IMR-90 (cell line): ENCODE measurements at regions not wholly inside any gene's neighbourhood (a gene's known extent, or its start where the extent isn't known, plus 50 kb on each side); places are given as distances from the start of the nearest gene placed in this dataset.

Experiments used
- ATAC-seq: fragments of 200-7000 bp; cut with Tn5 transposase; 2 replicates; pipeline ENCODE4 v1.9.1; 2020; ENCODE audit warnings: low read depth, mild to moderate bottlenecking, moderate library complexity
- BruUV-seq: library from RNA; stranded (reverse); fragments of 400-500 nt; replicated peaks from 2 replicates; lab custom pipeline; 2021; lab: Mats Ljungman, UMichigan
- CTCF ChIA-PET: fragments of 300-600 bp; formaldehyde crosslinking; extraction: SDS; loops from one replicate; lab custom pipeline; 2021; ENCODE audit warnings: antibody characterized with exemption; lab: Yijun Ruan, JAX
- POLR2A ChIA-PET: fragments of 300-600 bp; sonication (Branson Sonifier 250); formaldehyde crosslinking; loops from one replicate; lab custom pipeline; 2022; ENCODE audit warnings: antibody characterized with exemption; ENCODE audit not compliant: unreplicated experiment; lab: Charles Lee
- DNase-seq: peaks from one replicate; pipeline ENCODE4 v3.0.0; 2013
- H2AFZ ChIP-seq: replicated peaks from 2 replicates; pipeline ENCODE3; 2013; ENCODE audit warnings: low read length, mild to moderate bottlenecking; ENCODE audit not compliant: poor library complexity
- H2AK5ac ChIP-seq: 2 replicates; pipeline ENCODE4 v1.6.1; 2013; ENCODE audit warnings: low read depth, low read length, inconsistent platforms
- H2AK9ac ChIP-seq: replicated peaks from 2 replicates; pipeline ENCODE3; 2013; ENCODE audit warnings: mild to moderate bottlenecking, low read depth, low read length, moderate library complexity; ENCODE audit not compliant: poor library complexity
- H2BK120ac ChIP-seq: 2 replicates; pipeline ENCODE4 v1.6.1; 2013; ENCODE audit warnings: low read depth, low read length, inconsistent platforms
- H2BK15ac ChIP-seq: 3 replicates; pipeline ENCODE4 v1.6.1; 2013; ENCODE audit warnings: low read depth, low read length, inconsistent platforms
- H2BK20ac ChIP-seq: 2 replicates; pipeline ENCODE4 v1.6.1; 2013; ENCODE audit warnings: low read depth, mild to moderate bottlenecking, inconsistent platforms, low read length, moderate library complexity
- H2BK5ac ChIP-seq: 2 replicates; pipeline ENCODE4 v1.6.1; 2013; ENCODE audit warnings: mild to moderate bottlenecking, low read depth, low read length, inconsistent platforms; ENCODE audit not compliant: poor library complexity, severe bottlenecking
- H3K14ac ChIP-seq: replicated peaks from 2 replicates; pipeline ENCODE4 v1.6.1; 2013; ENCODE audit warnings: low read depth, low read length, inconsistent platforms
- H3K18ac ChIP-seq: 2 replicates; pipeline ENCODE4 v1.6.1; 2013; ENCODE audit warnings: low read depth, low read length, control low read depth
- H3K23ac ChIP-seq: 2 replicates; pipeline ENCODE4 v1.6.1; 2013; ENCODE audit warnings: low read depth, low read length, inconsistent platforms
- H3K27ac ChIP-seq: 2 replicates; pipeline ENCODE4 v1.5.1; 2013; ENCODE audit warnings: mild to moderate bottlenecking, control low read depth, low read length; ENCODE audit not compliant: insufficient read depth
- H3K27me3 ChIP-seq: 2 replicates; pipeline ENCODE4 v1.6.1; 2013; ENCODE audit warnings: low read length; ENCODE audit not compliant: control insufficient read depth, insufficient read depth
- H3K36me3 ChIP-seq: 2 replicates; pipeline ENCODE4 v1.6.1; 2013; ENCODE audit warnings: low read length, mixed read lengths; ENCODE audit not compliant: control insufficient read depth, insufficient read depth
- H3K4ac ChIP-seq: 2 replicates; pipeline ENCODE4 v1.6.1; 2013; ENCODE audit warnings: low read depth, low read length, inconsistent platforms
- H3K4me1 ChIP-seq: 2 replicates; pipeline ENCODE4 v1.6.1; 2013; ENCODE audit warnings: low read length, mixed read lengths; ENCODE audit not compliant: control insufficient read depth, insufficient read depth
- H3K4me2 ChIP-seq: 2 replicates; pipeline ENCODE4 v1.6.1; 2013; ENCODE audit warnings: low read depth, mild to moderate bottlenecking, control low read depth, low read length, moderate library complexity
- H3K4me3 ChIP-seq: 2 replicates; pipeline ENCODE4 v1.5.1; 2013; ENCODE audit warnings: low read depth, mild to moderate bottlenecking, control low read depth, low read length, moderate library complexity; ENCODE audit not compliant: insufficient read depth
- H3K56ac ChIP-seq: 2 replicates; pipeline ENCODE4 v1.6.1; 2013; ENCODE audit warnings: low read length, inconsistent platforms; ENCODE audit not compliant: insufficient read depth; ENCODE audit errors: extremely low read depth
- H3K79me1 ChIP-seq, 2 experiments: 2 replicates each; pipeline ENCODE4 v1.6.1; 2013; ENCODE audit warnings: low read length in 2 of 2, inconsistent platforms in 1 of 2, low read depth in 1 of 2
- H3K9ac ChIP-seq: 2 replicates; pipeline ENCODE4 v1.6.1; 2013; ENCODE audit warnings: low read depth, low read length, control low read depth
- H3K9me1 ChIP-seq: 2 replicates; pipeline ENCODE4 v1.6.1; 2013; ENCODE audit warnings: low read length, inconsistent platforms; ENCODE audit not compliant: insufficient read depth
- H3K9me3 ChIP-seq: 2 replicates; pipeline ENCODE4 v1.6.1; 2013; ENCODE audit warnings: low read length; ENCODE audit not compliant: control insufficient read depth, insufficient read depth
- H4K20me1 ChIP-seq: 2 replicates; pipeline ENCODE4 v1.6.1; 2013; ENCODE audit warnings: low read length, inconsistent platforms; ENCODE audit not compliant: insufficient read depth
- H4K5ac ChIP-seq: 2 replicates; pipeline ENCODE4 v1.6.1; 2013; ENCODE audit warnings: mild to moderate bottlenecking, low read depth, low read length, control low read depth
- H4K8ac ChIP-seq, 2 experiments: 2 replicates each; pipeline ENCODE4 v1.6.1; 2013; ENCODE audit warnings: low read depth in 2 of 2, low read length in 2 of 2, control low read depth in 1 of 2, inconsistent platforms in 1 of 2
- H4K91ac ChIP-seq: 2 replicates; pipeline ENCODE4 v1.6.1; 2013; ENCODE audit warnings: low read depth, low read length, inconsistent platforms; ENCODE audit not compliant: insufficient read depth
- CEBPB ChIP-seq: IDR thresholded peaks from 2 replicates; pipeline ENCODE4 v1.6.1; 2012; ENCODE audit warnings: low read depth, low read length, improper control_type of control experiment
- CHD1 ChIP-seq: IDR thresholded peaks from 2 replicates; pipeline ENCODE4 v1.6.1; 2012; ENCODE audit warnings: low read depth, low read length, improper control_type of control experiment
- FOS ChIP-seq: fragments of 150-350 bp; IDR thresholded peaks from 2 replicates; pipeline ENCODE4 v1.6.1; 2016; ENCODE audit warnings: low read depth, low read length
- WGBS, 2 experiments: methylation state at CpG; one replicate each; pipeline versions ENCODE4 v1.1.5 to v1.1.7; 2013; ENCODE audit warnings: missing lambda C conversion rate in 2 of 2; ENCODE audit not compliant: insufficient read length in 1 of 2; ENCODE audit errors: extremely low coverage in 2 of 2; 5-methylcytosine and 5-hydroxymethylcytosine counted together
- dilution Hi-C: fragments of 300-500 bp; cut with HindIII; formaldehyde crosslinking; loops from one replicate; pipeline ENCODE4 v1.14.3; 2018; ENCODE audit warnings: low sequenced_read_pairs; ENCODE audit not compliant: unreplicated experiment
- in situ Hi-C: fragments of 300-500 bp; cut with MboI; formaldehyde crosslinking; loops from 3 replicates; pipeline ENCODE4 v1.14.3; 2019; ENCODE audit warnings: low sequenced_read_pairs, inconsistent platforms, mixed read lengths
- intact Hi-C: fragments of 100-400 bp; cut with micrococcal nuclease; formaldehyde crosslinking; loops from 2 replicates; pipeline ENCODE4 v1.10.0; 2022

- Histone ChIP-seq H4K91ac (no peak overlapping the region), H2BK120ac (peak overlapping the region; percentile 59; the same call in 1 of the 2 replicates), H2AK5ac (no peak overlapping the region), H4K8ac (no peak overlapping the region), H3K23ac (no peak overlapping the region), H4K5ac (no peak overlapping the region; the same call in 1 of the 2 replicates), H2BK15ac (no peak overlapping the region), H3K9ac (no peak overlapping the region), H3K4me1 (peaks cover 9% of the 10 kb centered on the region), H3K4ac (no peak overlapping the region), H2AK9ac (no peak overlapping the region), H3K4me2 (no peak overlapping the region), H3K79me1 (no peaks in the 10 kb centered on the region), H3K56ac (no peak overlapping the region), H4K20me1 (no peaks in the 10 kb centered on the region), H3K9me3 (no peaks in the 10 kb centered on the region), H3K14ac (no peak overlapping the region), H2BK20ac (0 out of 2 replicates have a peak overlapping the region, but pooled peaks have one; percentile 70), H3K36me3 (no peaks in the 10 kb centered on the region), H3K18ac (no peak overlapping the region), H2AFZ (no peak overlapping the region), H3K27me3 (no peaks in the 10 kb centered on the region), H3K9me1 (peaks cover 3% of the 10 kb centered on the region; the same call in 1 of the 2 replicates), H2BK5ac (peak overlapping the region; percentile 36), H3K27ac (no peak overlapping the region), H3K4me3 (no peak overlapping the region)
- CTCF ChIA-PET: interaction anchor here (1.7 kb wide), 1 partner anchor 14 kb away, joined by 4 read pairs; no protein-coding TSS in a partner anchor
- DNase-seq (peak; percentile 88), ATAC-seq (peak; percentile 42)
- dilution Hi-C loops: no loop called here
- POLR2A ChIA-PET: no interaction called here
- no TSS peak for BruUV-seq
- 56% methylated on average over 1 of the region's 3 CpGs; no CpG with 5 or more reads in 1 of the 2 experiments for WGBS, 2 experiments
- intact Hi-C loops: loop anchor here (5.0 kb wide), 1 partner anchor 534 kb away; the partner anchor contains the start of gene TBL1XR1
- TF ChIP-seq CHD1 (no peak), CEBPB (peak; percentile 57), FOS (peak; percentile 34; the same call in 1 of the 2 replicates)
- in situ Hi-C loops: no loop called here
These were observed 534.5 kb upstream of the TBL1XR1 start for GRCh38 chr3:177731644-177732268.
